Central memory CD8-positive, alpha-beta T cell (primary cell): ENCODE measurements at regions not wholly inside any gene's neighbourhood (a gene's known extent, or its start where the extent isn't known, plus 50 kb on each side); places are given as distances from the start of the nearest gene placed in this dataset.

ENCODE experiments used
- ATAC-seq: fragments of 150-1000 bp; cut with Tn5 transposase; replicated peaks from 2 replicates; pipeline ENCODE4 v1.10.0; 2022; ENCODE audit warnings: mild to moderate bottlenecking, moderate FRiP score, moderate number of reproducible peaks; ENCODE audit not compliant: poor library complexity, severe bottlenecking; ENCODE audit errors: extremely low read depth
- DNase-seq, 2 donors: peaks; one replicate each; pipeline ENCODE4 v3.0.0; 2021; ENCODE audit warnings: low spot score in 2 of 2
- H3K27ac Mint-ChIP-seq: one replicate; pipeline ENCODE4 v1.8.0; 2022; ENCODE audit warnings: low read depth, mild to moderate bottlenecking, moderate library complexity, mixed read lengths
- H3K27me3 Mint-ChIP-seq: one replicate; pipeline ENCODE4 v1.8.0; 2022; ENCODE audit warnings: mixed read lengths
- H3K36me3 Mint-ChIP-seq: one replicate; pipeline ENCODE4 v1.8.0; 2022; ENCODE audit warnings: mild to moderate bottlenecking, moderate library complexity, mixed read lengths; ENCODE audit not compliant: insufficient read depth
- H3K4me1 Mint-ChIP-seq: one replicate; pipeline ENCODE4 v1.8.0; 2022; ENCODE audit warnings: mixed read lengths
- H3K4me3 Mint-ChIP-seq: one replicate; pipeline ENCODE4 v1.8.0; 2022; ENCODE audit warnings: mild to moderate bottlenecking, moderate library complexity, mixed read lengths
- H3K9me3 Mint-ChIP-seq: one replicate; pipeline ENCODE4 v1.8.0; 2022; ENCODE audit warnings: mixed read lengths

GRCh38 chr4:123455360-123455759, 58.8 kb downstream of the SPRY1 start:
- Mint-ChIP-seq H3K27ac (no peak overlapping the region), H3K4me3 (no peak overlapping the region), H3K4me1 (no peaks in the 10 kb centered on the region), H3K36me3 (no peaks in the 10 kb centered on the region), H3K27me3 (no peaks in the 10 kb centered on the region), H3K9me3 (no peaks in the 10 kb centered on the region)
- ATAC-seq (no peak), DNase-seq (no peak)

- no peaks in the 10 kb centered on the region for H3K4me1 Mint-ChIP-seq
- no peak for DNase-seq
- H3K4me3 Mint-ChIP-seq, result no peak overlapping the region
- H3K9me3 Mint-ChIP-seq, result no peaks in the 10 kb centered on the region
- no peaks in the 10 kb centered on the region for H3K36me3 Mint-ChIP-seq
- H3K27ac Mint-ChIP-seq, result no peak overlapping the region
- no peak for ATAC-seq
- peaks cover 19% of the 10 kb centered on the region for H3K27me3 Mint-ChIP-seq
Measured at GRCh38 chr4:123462007-123462406, 65.4 kb downstream of the SPRY1 start.

- no peak for DNase-seq
- H3K27ac Mint-ChIP-seq, result no peak overlapping the region
- peaks cover 19% of the 10 kb centered on the region for H3K27me3 Mint-ChIP-seq
- H3K4me3 Mint-ChIP-seq, result no peak overlapping the region
- H3K9me3 Mint-ChIP-seq, result no peaks in the 10 kb centered on the region
- no peaks in the 10 kb centered on the region for H3K4me1 Mint-ChIP-seq
- no peak for ATAC-seq
- H3K36me3 Mint-ChIP-seq, result no peaks in the 10 kb centered on the region
Measured at GRCh38 chr4:123463869-123464268, 67.3 kb downstream of the SPRY1 start.

- DNase-seq, result no peak
- no peaks in the 10 kb centered on the region for H3K4me1 Mint-ChIP-seq
- no peaks in the 10 kb centered on the region for H3K9me3 Mint-ChIP-seq
- no peak for ATAC-seq
- no peak overlapping the region for H3K4me3 Mint-ChIP-seq
- no peaks in the 10 kb centered on the region for H3K36me3 Mint-ChIP-seq
- peaks cover 19% of the 10 kb centered on the region for H3K27me3 Mint-ChIP-seq
- H3K27ac Mint-ChIP-seq, result no peak overlapping the region
Measured at GRCh38 chr4:123465416-123465815, 68.8 kb downstream of the SPRY1 start.

GRCh38 chr4:123466080-123466785, 69.6 kb downstream of the SPRY1 start:
- DNase-seq (no peak), ATAC-seq (no peak)
- H3K36me3 Mint-ChIP-seq, result no peaks in the 10 kb centered on the region
- no peak overlapping the region for H3K27ac Mint-ChIP-seq
- peaks cover 19% of the 10 kb centered on the region for H3K27me3 Mint-ChIP-seq
- no peaks in the 10 kb centered on the region for H3K4me1 Mint-ChIP-seq
- H3K4me3 Mint-ChIP-seq, result no peak overlapping the region
- H3K9me3 Mint-ChIP-seq, result no peaks in the 10 kb centered on the region

GRCh38 chr4:123468479-123469031, 72.0 kb downstream of the SPRY1 start:
- H3K4me1 Mint-ChIP-seq, result no peaks in the 10 kb centered on the region
- H3K4me3 Mint-ChIP-seq, result no peak overlapping the region
- H3K36me3 Mint-ChIP-seq, result no peaks in the 10 kb centered on the region
- DNase-seq (no peak), ATAC-seq (no peak)
- H3K27me3 Mint-ChIP-seq, result peaks cover 22% of the 10 kb centered on the region
- no peaks in the 10 kb centered on the region for H3K9me3 Mint-ChIP-seq
- H3K27ac Mint-ChIP-seq, result no peak overlapping the region

- Mint-ChIP-seq H3K4me1 (no peaks in the 10 kb centered on the region), H3K9me3 (no peaks in the 10 kb centered on the region), H3K36me3 (no peaks in the 10 kb centered on the region), H3K27me3 (peaks cover 23% of the 10 kb centered on the region), H3K4me3 (no peak overlapping the region), H3K27ac (no peak overlapping the region)
- ATAC-seq, result no peak
- DNase-seq, result no peak
Measured at GRCh38 chr4:123469245-123469644, 72.7 kb downstream of the SPRY1 start.

- Mint-ChIP-seq H3K27ac (no peak overlapping the region), H3K27me3 (peaks cover 24% of the 10 kb centered on the region), H3K4me1 (no peaks in the 10 kb centered on the region), H3K36me3 (no peaks in the 10 kb centered on the region), H3K4me3 (no peak overlapping the region), H3K9me3 (no peaks in the 10 kb centered on the region)
- no peak for DNase-seq
- ATAC-seq, result no peak
Measured at GRCh38 chr4:123469696-123470095, 73.1 kb downstream of the SPRY1 start.

GRCh38 chr4:123470640-123471039, 74.0 kb downstream of the SPRY1 start:
- no peak for ATAC-seq
- Mint-ChIP-seq H3K4me3 (no peak overlapping the region), H3K27ac (no peak overlapping the region), H3K4me1 (no peaks in the 10 kb centered on the region), H3K27me3 (peaks cover 20% of the 10 kb centered on the region), H3K9me3 (no peaks in the 10 kb centered on the region), H3K36me3 (no peaks in the 10 kb centered on the region)
- no peak for DNase-seq

GRCh38 chr4:123471655-123472369, 75.2 kb downstream of the SPRY1 start:
- Mint-ChIP-seq H3K27me3 (peaks cover 11% of the 10 kb centered on the region), H3K4me3 (no peak overlapping the region), H3K4me1 (no peaks in the 10 kb centered on the region), H3K9me3 (no peaks in the 10 kb centered on the region), H3K36me3 (no peaks in the 10 kb centered on the region), H3K27ac (no peak overlapping the region)
- DNase-seq (no peak), ATAC-seq (no peak)

GRCh38 chr4:123474817-123475216, 78.2 kb downstream of the SPRY1 start:
- no peak overlapping the region for H3K4me3 Mint-ChIP-seq
- H3K27ac Mint-ChIP-seq, result no peak overlapping the region
- peaks cover 4% of the 10 kb centered on the region for H3K36me3 Mint-ChIP-seq
- DNase-seq (no peak), ATAC-seq (no peak)
- H3K4me1 Mint-ChIP-seq, result no peaks in the 10 kb centered on the region
- H3K9me3 Mint-ChIP-seq, result no peaks in the 10 kb centered on the region
- H3K27me3 Mint-ChIP-seq, result peaks cover 22% of the 10 kb centered on the region

GRCh38 chr4:123476089-123476488, 79.5 kb downstream of the SPRY1 start:
- Mint-ChIP-seq H3K4me3 (no peak overlapping the region), H3K4me1 (no peaks in the 10 kb centered on the region), H3K36me3 (peaks cover 4% of the 10 kb centered on the region), H3K27me3 (peaks cover 22% of the 10 kb centered on the region), H3K27ac (no peak overlapping the region), H3K9me3 (no peaks in the 10 kb centered on the region)
- ATAC-seq (no peak), DNase-seq (no peak)

- no peak overlapping the region for H3K27ac Mint-ChIP-seq
- H3K36me3 Mint-ChIP-seq, result peaks cover 4% of the 10 kb centered on the region
- H3K4me1 Mint-ChIP-seq, result no peaks in the 10 kb centered on the region
- DNase-seq (peak; percentile 13 to 19), ATAC-seq (peak; percentile 79)
- H3K27me3 Mint-ChIP-seq, result peaks cover 22% of the 10 kb centered on the region
- H3K4me3 Mint-ChIP-seq, result no peak overlapping the region
- H3K9me3 Mint-ChIP-seq, result no peaks in the 10 kb centered on the region
Measured at GRCh38 chr4:123477711-123478209, 81.2 kb downstream of the SPRY1 start.
